HG02970 (cell line): ENCODE measurements at regions not wholly inside any gene's neighbourhood (a gene's known extent, or its start where the extent isn't known, plus 50 kb on each side); places are given as distances from the start of the nearest gene placed in this dataset.
"Not testable (repeated sequence)": the region's sequence is repeated elsewhere in the genome, so short reads cannot be mapped to it uniquely, and the experiment has no call there.

ENCODE experiments used
- ATAC-seq: cut with Tn5 transposase; IDR thresholded peaks from one replicate; pipeline ENCODE4 v1.9.1; 2021; ENCODE audit warnings: mild to moderate bottlenecking, moderate library complexity, moderate number of reproducible peaks; ENCODE audit not compliant: unreplicated experiment, low FRiP score

GRCh38 chr9:81372628-81373191 lies 316.6 kb downstream of the TLE1 start:
- ATAC-seq = no peak

GRCh38 chr9:81371824-81372223 lies 317.5 kb downstream of the TLE1 start:
- no peak for ATAC-seq

DNA sequence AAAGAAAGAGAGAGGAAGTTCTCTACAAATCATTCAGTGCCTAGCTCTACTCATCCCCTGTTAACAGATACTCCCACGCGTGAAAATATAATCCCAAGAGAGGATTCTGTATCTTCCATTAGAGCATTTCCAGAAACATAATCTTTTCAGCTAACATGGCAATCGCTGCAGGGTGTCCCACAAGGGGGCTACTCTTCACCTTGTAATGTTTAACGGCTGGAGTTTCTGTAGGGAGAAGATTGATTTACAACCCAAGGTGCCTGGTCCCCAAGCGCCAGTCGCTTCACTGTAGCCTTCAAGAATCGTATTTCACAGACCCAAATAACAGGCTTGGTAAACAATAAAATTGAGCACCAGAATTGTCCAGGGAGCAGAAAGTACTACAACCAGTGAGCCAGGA lies 318.7 kb downstream of the TLE1 start:
- ATAC-seq = no peak

DNA sequence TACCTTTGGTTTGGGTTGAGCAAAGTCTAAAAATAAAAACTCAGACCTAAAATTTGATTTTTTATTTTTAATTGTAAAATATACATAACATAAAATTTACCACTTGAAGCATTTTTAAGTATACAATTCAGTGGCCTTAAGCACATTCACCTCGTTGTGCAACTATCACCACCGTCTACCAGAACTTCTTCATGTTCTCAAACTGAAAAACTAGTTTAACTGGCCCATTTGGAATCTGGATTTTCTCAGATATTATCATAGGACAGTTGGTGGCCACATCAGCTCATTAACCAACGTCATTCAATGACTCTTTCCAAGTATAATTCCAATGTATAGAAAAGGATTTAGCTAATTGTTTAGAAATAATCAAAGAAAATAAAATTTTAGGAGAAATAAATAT lies 319.3 kb downstream of the TLE1 start:
- no peak for ATAC-seq

DNA sequence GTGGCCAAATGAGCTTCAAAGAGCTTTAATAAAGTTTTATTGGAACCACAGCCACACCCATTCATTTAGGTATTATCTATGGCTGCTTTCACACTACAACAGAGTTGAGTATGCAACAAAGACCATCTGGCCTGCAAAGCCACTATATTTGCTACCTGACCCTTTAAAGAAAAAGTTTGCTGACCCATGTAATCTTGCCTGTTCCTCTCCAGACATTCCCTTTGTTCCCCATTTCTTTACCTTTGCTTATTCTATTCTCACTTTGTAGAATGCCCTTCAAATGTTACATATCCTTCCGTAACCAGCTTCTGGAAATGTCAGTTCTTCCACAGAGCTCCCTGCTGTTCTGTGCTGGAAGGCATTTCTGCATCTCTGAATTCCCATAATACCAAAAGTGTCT lies 320.2 kb downstream of the TLE1 start:
- ATAC-seq = no peak

- no peak for ATAC-seq
Observed at GRCh38 chr9:81363916-81364480, 325.3 kb downstream of the TLE1 start.

- no peak for ATAC-seq
Observed at GRCh38 chr9:81361296-81361695, 328.1 kb downstream of the TLE1 start.

GRCh38 chr9:81351166-81351565 lies 338.2 kb downstream of the TLE1 start:
- no peak for ATAC-seq

- no peak for ATAC-seq
Observed at GRCh38 chr9:81344366-81344765, 345.0 kb downstream of the TLE1 start.

- ATAC-seq = no peak
Observed at GRCh38 chr9:81335879-81336421, 353.4 kb downstream of the TLE1 start.

DNA sequence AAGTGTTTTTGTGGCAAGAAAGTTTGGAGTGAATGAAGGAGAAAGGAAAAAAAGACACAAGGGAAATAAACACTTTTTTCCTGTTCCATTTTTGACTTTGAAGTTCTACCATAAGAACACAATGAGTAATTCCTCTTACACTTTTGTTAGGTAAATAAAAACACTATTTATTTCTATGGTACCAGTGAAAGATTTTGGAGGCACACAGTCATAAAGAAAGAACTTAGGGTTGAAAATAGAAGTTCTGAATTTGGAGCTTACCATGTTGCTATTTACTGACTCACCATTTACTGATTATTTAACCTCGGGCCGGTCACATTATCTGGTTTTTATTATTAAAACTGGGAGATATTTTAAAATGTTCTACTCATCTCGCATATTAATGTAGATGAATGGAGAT lies 367.8 kb downstream of the TLE1 start:
- ATAC-seq = no peak

DNA sequence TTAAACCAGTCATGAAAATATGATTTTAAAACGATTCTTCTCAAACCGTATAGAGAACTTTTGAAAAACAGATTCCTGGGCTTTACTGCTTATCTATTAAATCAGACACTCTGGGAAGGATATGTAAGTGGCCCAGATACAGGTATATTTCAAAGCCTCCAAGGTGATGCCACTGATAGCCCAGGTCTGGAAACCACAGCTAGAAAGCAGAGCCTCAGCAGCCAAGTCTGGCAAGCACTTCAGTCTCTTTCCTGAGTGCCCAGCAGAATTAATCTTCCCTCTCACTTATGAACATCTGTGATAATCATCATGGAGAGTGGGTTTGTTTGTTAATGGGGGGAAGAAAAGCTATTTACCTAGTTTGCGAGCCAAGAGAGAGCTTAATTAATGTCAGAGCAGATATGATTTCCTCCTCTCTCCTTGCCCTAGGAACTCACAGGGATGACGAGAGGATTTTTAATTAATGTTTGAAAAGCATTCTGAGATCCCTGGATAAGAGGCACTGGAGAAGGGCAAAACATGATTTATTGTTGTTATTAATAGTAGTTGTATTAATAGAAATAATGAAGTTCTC lies 368.4 kb downstream of the TLE1 start:
- ATAC-seq = no peak

DNA sequence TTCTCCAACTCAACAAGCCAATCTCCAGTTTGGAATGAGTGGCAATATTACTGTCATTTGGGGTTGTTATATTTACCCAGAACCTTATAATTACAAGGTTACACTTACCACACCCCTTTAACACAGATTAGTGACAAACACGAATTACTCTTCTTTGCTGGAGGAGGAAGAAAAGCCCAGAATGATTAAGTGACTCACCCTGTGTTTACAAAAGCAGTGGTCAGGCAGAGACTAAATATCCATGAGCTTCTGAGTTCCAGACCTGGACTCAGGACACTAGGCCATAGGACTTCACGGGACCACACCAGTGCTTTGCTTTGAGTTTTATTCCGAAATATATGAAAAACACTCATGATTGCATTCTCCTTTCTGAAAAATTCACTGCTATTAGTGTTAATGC lies 370.8 kb downstream of the TLE1 start:
- no peak for ATAC-seq

- no peak for ATAC-seq
Observed at GRCh38 chr9:81317939-81318338, 371.4 kb downstream of the TLE1 start.

GRCh38 chr9:81317223-81317622 lies 372.1 kb downstream of the TLE1 start:
- ATAC-seq = no peak

GRCh38 chr9:81314490-81314889 lies 374.9 kb downstream of the TLE1 start:
- no peak for ATAC-seq

GRCh38 chr9:81313877-81314276 lies 375.5 kb downstream of the TLE1 start:
- no peak for ATAC-seq

GRCh38 chr9:81312346-81312745 lies 377.0 kb downstream of the TLE1 start:
- no peak for ATAC-seq

DNA sequence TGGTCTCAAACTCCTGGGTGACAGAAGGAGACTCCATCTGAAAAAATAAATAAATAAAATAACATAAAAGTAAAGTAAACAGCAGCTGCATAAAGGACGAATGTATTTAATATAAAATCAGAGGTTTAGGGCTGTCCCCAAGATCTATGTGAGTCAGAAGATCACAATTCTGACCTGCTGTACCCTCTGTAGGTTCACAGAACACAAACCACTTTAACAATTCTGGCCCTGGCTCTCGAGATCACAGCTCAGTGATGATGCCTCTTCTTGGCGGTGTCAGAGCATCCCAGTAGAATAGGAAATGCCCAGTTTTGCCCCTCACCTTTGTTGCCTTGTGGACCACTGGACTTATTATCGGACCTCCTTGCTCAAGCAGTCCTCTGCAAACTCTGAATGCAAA lies 380.9 kb downstream of the TLE1 start:
- no peak for ATAC-seq

GRCh38 chr9:81307791-81308190 lies 381.6 kb downstream of the TLE1 start:
- not testable (repeated sequence) for ATAC-seq

GRCh38 chr9:81305561-81306182 lies 383.7 kb downstream of the TLE1 start:
- no peak for ATAC-seq

GRCh38 chr9:81303658-81304057 lies 385.7 kb downstream of the TLE1 start:
- no peak for ATAC-seq
